VCaP (cell line): ENCODE measurements at regions not wholly inside any gene's neighbourhood (a gene's known extent, or its start where the extent isn't known, plus 50 kb on each side); places are given as distances from the start of the nearest gene placed in this dataset.

Experiments
- H3K27ac ChIP-seq: fragments of 450-650 bp; 2 replicates; pipeline ENCODE4 v1.5.1; 2017
- CTCF ChIP-seq: fragments of 450-650 bp; conservative IDR thresholded peaks from 2 replicates; pipeline ENCODE4 v1.5.1; 2017; ENCODE audit warnings: mild to moderate bottlenecking, moderate library complexity

- H3K27ac ChIP-seq, result no peak overlapping the region
- no peak for TF ChIP-seq CTCF
Measured at GRCh38 chr16:66226762-66227161, 139.7 kb upstream of the CDH5 start.

DNA sequence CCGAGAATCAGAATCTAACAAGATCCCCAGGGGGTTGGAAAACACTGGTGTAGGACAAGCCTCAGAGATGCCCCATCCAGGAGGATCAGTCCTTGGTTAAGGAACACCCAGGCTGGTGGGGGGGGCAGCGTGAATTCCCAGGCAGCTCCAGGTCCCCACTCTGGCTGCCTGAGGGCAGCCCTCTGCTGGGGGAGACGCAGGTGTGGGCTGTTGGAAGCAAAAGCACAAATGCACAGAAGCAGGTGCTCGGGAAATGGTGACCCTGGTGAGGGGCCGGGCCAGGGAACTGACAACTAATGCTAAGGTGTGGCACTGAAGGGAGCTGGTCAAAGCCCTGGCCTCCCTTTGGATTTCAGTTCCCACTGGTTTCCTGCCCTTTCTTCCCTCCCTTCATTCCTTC is 140.8 kb upstream of the CDH5 start:
- no peak overlapping the region for H3K27ac ChIP-seq
- no peak for TF ChIP-seq CTCF

GRCh38 chr16:66224626-66225025 is 141.9 kb upstream of the CDH5 start:
- TF ChIP-seq CTCF, result no peak
- no peak overlapping the region for H3K27ac ChIP-seq

DNA sequence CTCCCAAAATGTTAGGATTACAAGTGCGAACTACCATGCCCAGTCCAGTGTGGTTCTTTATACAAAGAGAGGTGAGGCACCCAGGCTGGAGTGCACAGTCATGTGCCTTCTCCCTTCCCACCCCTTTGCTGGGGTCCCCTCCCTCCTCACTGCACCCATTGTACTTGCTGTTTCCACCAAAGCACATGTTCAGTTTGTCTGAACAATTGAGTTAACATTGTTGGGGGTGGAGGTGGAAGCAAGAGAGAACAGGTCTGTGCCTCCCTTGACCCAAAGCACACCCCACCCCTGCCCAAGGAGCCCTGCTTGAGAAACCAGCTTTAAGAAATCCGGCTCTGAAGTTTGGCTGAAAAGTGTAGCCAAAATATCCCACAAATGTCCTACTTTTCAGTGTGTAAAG is 142.3 kb upstream of the CDH5 start:
- TF ChIP-seq CTCF, result no peak
- no peak overlapping the region for H3K27ac ChIP-seq

DNA sequence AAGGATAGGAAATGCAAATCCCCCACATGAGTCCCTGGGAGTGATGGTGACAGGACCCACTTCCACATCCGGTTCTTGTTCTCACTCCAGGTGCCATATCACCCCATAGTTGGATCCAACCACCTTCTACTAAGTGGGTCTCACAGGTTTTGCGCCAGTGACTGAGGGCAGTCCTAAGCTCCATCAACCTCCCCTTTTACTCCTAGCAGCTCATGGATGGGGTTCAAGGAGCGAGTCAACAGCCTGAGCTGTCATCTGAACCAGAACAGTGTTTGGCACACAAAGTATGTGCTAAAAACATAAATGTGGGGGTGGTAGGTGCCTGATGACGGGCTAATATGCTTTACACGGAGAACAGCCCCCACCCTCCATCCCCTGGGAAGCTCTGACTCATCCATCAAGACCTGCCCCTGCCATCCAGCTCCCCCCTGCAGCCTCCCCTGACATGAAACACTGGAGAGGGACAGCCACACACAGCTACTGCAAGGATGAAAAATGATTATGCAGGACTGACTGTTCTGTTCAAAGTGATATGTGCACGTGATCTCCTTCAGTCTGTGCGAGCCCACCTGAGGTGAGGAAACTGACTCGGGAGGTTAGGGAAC is 143.2 kb upstream of the CDH5 start:
- H3K27ac ChIP-seq, result no peak overlapping the region
- TF ChIP-seq CTCF, result no peak

DNA sequence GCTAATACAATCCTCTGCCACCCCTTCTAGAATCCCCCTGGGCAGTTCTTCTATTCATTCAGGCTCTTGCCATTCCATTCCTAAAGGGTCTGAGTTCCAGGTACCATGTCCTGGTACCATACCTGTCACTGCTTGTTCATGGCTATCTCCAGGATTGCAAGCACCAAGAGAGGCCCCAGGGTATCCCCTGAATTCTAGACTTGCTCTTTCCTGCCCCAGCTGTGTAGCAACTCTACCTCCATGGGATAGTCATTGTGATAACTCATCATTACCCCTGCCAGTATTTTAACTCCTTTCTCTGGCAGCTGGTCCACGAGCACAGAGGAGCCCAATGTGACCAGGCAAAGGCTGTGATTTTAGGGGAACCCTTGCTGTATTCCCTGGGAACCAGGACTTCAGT is 143.7 kb upstream of the CDH5 start:
- H3K27ac ChIP-seq, result no peak overlapping the region
- no peak for TF ChIP-seq CTCF

DNA sequence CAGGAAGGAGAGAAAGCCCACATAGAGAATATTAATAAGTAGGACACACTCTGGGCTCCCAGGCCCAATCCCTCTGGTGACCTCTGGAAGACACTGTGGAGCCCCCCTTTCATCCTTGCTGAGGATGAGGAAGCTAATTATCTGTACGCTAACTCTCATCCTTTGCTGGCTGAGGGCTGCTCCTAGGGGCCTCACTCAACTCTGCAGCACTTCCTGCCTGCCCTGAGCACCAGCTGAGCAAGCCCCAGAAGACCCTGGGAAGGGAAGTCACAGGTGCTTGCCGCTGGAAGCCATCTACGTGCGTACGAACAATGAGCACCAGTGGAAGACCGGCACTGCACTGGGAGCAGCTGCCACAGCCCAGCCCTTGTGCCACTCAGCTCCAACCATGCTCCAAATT is 145.8 kb upstream of the CDH5 start:
- TF ChIP-seq CTCF, result no peak
- no peak overlapping the region for H3K27ac ChIP-seq
